ENCODE measurements at regions not wholly inside any gene's neighbourhood (a gene's known extent, or its start where the extent isn't known, plus 50 kb on each side); places are given as distances from the start of the nearest gene placed in this dataset.

DNA sequence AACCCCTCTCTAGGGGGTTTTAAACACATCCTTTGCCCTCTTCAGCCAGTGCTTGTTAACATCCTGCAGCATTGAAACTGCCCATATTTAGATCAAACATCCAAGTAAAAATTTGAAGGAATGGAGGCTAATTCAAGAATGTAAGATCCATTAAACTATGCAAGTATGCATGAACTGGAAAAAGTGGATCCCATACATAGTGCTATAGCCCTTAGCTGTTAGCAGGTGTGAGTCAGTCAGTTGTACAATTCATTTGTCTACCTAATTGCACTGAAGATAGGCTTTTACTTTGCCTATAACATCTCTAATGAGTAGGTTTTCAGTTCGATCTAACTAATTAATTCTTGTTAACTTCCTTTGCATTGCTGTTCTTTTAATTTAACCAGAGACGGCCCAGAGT lies 270.9 kb downstream of the LMO4 start:
- TF ChIP-seq, protein P1, sequence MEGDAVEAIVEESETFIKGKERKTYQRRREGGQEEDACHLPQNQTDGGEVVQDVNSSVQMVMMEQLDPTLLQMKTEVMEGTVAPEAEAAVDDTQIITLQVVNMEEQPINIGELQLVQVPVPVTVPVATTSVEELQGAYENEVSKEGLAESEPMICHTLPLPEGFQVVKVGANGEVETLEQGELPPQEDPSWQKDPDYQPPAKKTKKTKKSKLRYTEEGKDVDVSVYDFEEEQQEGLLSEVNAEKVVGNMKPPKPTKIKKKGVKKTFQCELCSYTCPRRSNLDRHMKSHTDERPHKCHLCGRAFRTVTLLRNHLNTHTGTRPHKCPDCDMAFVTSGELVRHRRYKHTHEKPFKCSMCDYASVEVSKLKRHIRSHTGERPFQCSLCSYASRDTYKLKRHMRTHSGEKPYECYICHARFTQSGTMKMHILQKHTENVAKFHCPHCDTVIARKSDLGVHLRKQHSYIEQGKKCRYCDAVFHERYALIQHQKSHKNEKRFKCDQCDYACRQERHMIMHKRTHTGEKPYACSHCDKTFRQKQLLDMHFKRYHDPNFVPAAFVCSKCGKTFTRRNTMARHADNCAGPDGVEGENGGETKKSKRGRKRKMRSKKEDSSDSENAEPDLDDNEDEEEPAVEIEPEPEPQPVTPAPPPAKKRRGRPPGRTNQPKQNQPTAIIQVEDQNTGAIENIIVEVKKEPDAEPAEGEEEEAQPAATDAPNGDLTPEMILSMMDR (IDR thresholded peaks at IDR 0.05; ENCODE audit: unreplicated experiment in 3 of 3), result no peak
- Mint-ChIP-seq H3K4me3 (no peak overlapping the region), H3K4me1 (peaks cover 49% of the 10 kb centered on the region), H3K9me3 (peaks cover 6% of the 10 kb centered on the region), H3K27ac (peak overlapping the region; percentile 23 to 51 (median 48)), H3K36me3 (ENCODE audit: low read depth) (no peaks in the 10 kb centered on the region), H3K27me3 (ENCODE audit: low read depth) (peaks cover 5% of the 10 kb centered on the region)

DNA sequence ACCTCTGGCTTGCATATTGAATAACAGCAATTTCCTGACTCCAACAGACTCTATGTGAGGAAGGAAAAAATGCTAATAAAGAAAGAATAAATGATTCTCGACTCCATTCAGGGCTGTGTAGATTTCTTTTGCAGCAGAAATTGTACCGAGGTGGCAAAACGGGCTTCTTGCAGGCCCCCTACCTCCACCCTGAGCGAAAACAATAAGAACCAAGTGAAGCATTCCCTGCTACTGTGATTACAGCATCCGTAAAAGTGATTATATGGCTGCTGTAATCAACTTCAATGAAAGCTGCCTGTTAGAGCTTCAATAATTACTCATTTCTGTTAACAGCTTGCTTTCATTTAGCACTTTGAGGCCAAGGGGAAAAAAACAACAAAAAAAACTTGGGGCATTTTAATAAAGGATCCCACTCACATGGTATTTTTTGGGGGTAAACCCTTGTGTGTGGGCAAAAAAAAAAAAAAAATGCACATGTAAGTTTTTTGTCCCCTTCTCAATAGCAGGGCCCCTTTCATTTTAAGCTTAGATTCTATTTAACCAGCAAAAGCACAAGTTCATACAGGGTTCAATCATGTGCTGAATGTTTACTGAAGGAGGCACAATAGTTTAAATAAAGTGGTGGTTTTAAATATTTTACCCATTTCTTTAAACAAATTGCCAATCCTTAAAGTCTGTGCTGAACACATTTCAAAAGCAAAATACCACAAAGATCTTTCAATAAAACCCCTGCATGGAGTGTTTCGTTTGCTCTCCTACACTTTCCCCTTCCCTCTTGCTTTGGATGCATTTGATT lies 271.6 kb downstream of the LMO4 start:
- peaks cover 7% of the 10 kb centered on the region for H3K9me3 Mint-ChIP-seq
- peak overlapping the region; percentile 46 to 80 (median 73) for H3K27ac Mint-ChIP-seq
- peaks cover 1% of the 10 kb centered on the region for H3K36me3 Mint-ChIP-seq (ENCODE audit: low read depth)
- TF ChIP-seq, protein P1 (IDR thresholded peaks at IDR 0.05; ENCODE audit: unreplicated experiment in 3 of 3), result no peak
- peaks cover 5% of the 10 kb centered on the region for H3K27me3 Mint-ChIP-seq (ENCODE audit: low read depth)
- H3K4me1 Mint-ChIP-seq, result peaks cover 49% of the 10 kb centered on the region
- H3K4me3 Mint-ChIP-seq, result no peak overlapping the region

DNA sequence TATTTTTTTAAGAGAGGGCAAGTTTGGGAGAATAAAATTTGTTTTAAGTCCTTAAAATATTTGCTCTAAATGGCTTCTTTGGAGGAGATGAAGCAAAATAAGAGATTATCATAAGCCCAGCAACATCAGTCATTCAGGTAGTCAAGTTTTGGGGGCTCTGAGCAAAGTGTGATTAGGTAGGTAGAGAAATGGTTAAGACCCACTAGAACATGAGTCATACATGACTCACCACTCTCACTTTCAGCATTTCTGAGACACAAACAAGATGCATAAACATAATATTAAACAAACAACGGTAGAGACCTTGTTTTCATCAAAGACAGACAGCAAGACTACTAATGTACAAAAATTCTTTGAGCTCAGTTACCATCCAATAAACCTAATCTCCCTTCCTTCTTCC lies 272.2 kb downstream of the LMO4 start:
- Mint-ChIP-seq H3K4me1 (peaks cover 49% of the 10 kb centered on the region), H3K27ac (peak overlapping the region; percentile 46 to 80 (median 73)), H3K36me3 (ENCODE audit: low read depth) (peaks cover 4% of the 10 kb centered on the region), H3K4me3 (peak overlapping the region in 1 of 3 experiments; percentile 2), H3K27me3 (ENCODE audit: low read depth) (peaks cover 5% of the 10 kb centered on the region), H3K9me3 (peaks cover 10% of the 10 kb centered on the region)
- TF ChIP-seq, protein P1 (IDR thresholded peaks at IDR 0.05; ENCODE audit: unreplicated experiment in 3 of 3), result no peak

DNA sequence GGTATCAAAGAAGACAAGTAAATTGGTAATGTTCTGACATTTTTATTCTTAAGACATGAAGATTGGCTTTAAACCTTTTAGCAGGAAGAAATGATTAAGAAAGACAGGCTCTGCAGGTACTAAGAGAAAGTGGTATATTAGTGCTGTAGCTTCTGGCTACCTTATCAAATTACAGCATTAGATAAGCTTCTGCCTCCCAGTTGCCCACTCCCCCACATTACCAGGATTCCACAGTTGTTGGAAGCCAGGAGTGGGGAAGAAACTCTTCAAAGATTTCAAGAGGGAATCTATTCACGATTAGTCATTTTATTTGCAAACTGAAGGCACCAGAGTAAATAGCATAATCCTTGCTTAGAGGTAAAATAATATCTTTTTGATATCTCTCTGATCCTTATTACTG lies 274.9 kb downstream of the LMO4 start:
- TF ChIP-seq, protein P1 (IDR thresholded peaks at IDR 0.05; ENCODE audit: unreplicated experiment in 3 of 3), result no peak
- H3K4me1 Mint-ChIP-seq, result peaks cover 40% of the 10 kb centered on the region
- H3K4me3 Mint-ChIP-seq, result no peak overlapping the region
- peaks cover 4% of the 10 kb centered on the region for H3K36me3 Mint-ChIP-seq (ENCODE audit: low read depth)
- peaks cover 5% of the 10 kb centered on the region for H3K27me3 Mint-ChIP-seq (ENCODE audit: low read depth)
- peaks cover 18% of the 10 kb centered on the region for H3K9me3 Mint-ChIP-seq
- no peak overlapping the region for H3K27ac Mint-ChIP-seq

DNA sequence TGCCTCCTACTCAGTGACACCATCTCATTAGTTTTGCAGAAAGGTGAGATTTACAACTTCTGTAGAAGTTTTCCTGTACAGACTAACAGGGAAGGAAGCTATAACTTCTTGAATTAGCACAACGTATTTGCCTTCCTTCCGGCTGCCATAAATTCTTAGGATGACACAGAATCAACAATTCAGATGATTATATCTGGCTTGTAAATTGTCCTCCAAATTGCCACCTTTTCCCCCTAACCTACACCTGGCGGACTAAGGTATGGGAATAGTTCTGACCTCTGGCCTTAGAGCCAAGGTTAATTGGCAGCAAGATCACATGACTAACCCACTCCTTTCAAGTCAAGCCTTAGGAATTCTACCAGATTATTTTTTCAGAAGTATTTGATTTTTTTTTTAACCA lies 284.3 kb downstream of the LMO4 start:
- TF ChIP-seq, protein P1 (IDR thresholded peaks at IDR 0.05; ENCODE audit: unreplicated experiment in 3 of 3), result no peak
- peak overlapping the region in 1 of 3 experiments; percentile 34 for H3K27ac Mint-ChIP-seq
- no peak overlapping the region for H3K4me3 Mint-ChIP-seq
- no peaks in the 10 kb centered on the region for H3K9me3 Mint-ChIP-seq
- H3K27me3 Mint-ChIP-seq (ENCODE audit: low read depth), result no peaks in the 10 kb centered on the region
- peaks cover 25% of the 10 kb centered on the region for H3K4me1 Mint-ChIP-seq
- H3K36me3 Mint-ChIP-seq (ENCODE audit: low read depth), result no peaks in the 10 kb centered on the region

DNA sequence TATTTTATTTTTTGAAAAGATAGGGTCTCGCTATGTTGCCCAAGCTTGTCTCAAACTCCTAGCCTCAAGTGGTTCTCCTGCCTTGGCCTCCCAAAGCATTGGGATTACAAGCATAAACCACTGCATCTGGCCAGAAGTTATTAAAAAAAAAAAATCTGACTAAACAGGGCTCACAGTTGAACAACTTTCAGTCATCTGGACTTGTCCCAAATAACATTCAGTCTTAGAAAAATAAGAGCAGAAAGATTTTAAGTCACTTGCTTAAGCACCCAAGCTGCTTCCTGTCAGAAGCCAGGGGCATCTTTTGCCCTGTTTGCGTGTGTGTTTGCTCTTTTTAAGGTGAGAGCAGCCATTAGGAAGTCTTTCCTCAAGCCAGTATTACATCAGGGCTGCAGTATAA lies 286.8 kb downstream of the LMO4 start:
- Mint-ChIP-seq H3K27ac (peak overlapping the region; percentile 40 to 91 (median 84)), H3K27me3 (ENCODE audit: low read depth) (no peaks in the 10 kb centered on the region), H3K36me3 (ENCODE audit: low read depth) (no peaks in the 10 kb centered on the region), H3K9me3 (peaks cover 13% of the 10 kb centered on the region), H3K4me3 (no peak overlapping the region), H3K4me1 (peaks cover 31% of the 10 kb centered on the region)
- TF ChIP-seq, protein P1 (IDR thresholded peaks at IDR 0.05; ENCODE audit: unreplicated experiment in 3 of 3), result no peak

Measured in nephron (organoid).